RWPE2 (cell line): ENCODE measurements at regions not wholly inside any gene's neighbourhood (a gene's known extent, or its start where the extent isn't known, plus 50 kb on each side); places are given as distances from the start of the nearest gene placed in this dataset.

ENCODE experiments used
- ATAC-seq: fragments of 200-7000 bp; cut with Tn5 transposase; 3 replicates; pipeline ENCODE4 v1.9.1; 2021; ENCODE audit warnings: low read depth
- DNase-seq: peaks from one replicate; pipeline ENCODE4 v3.0.0-alpha.2; 2020; ENCODE audit warnings: low spot score
- H3K27ac ChIP-seq: fragments of 450-650 bp; 2 replicates; pipeline ENCODE4 v1.5.1; 2017; ENCODE audit warnings: mild to moderate bottlenecking; ENCODE audit not compliant: poor library complexity, severe bottlenecking
- H3K27me3 ChIP-seq: fragments of 250-450 bp; sonication (Bioruptor Pico); 2 replicates; pipeline ENCODE4 v1.5.1; 2021; ENCODE audit warnings: mild to moderate bottlenecking, moderate library complexity; ENCODE audit not compliant: insufficient read depth, poor library complexity, severe bottlenecking
- H3K36me3 ChIP-seq: fragments of 250-450 bp; sonication (Bioruptor Pico); 2 replicates; pipeline ENCODE4 v1.5.1; 2020; ENCODE audit warnings: low read depth, mild to moderate bottlenecking, moderate library complexity
- H3K4me1 ChIP-seq: fragments of 250-450 bp; sonication (Bioruptor Pico); 2 replicates; pipeline ENCODE4 v1.5.1; 2021; ENCODE audit warnings: mild to moderate bottlenecking, moderate library complexity; ENCODE audit not compliant: insufficient read depth, poor library complexity, severe bottlenecking
- H3K4me3 ChIP-seq: fragments of 250-450 bp; sonication (Bioruptor Pico); 2 replicates; pipeline ENCODE4 v1.5.1; 2021; ENCODE audit warnings: mild to moderate bottlenecking, moderate library complexity; ENCODE audit not compliant: severe bottlenecking
- H3K9me3 ChIP-seq: fragments of 250-450 bp; sonication (Bioruptor Pico); 2 replicates; pipeline ENCODE4 v1.5.1; 2021; ENCODE audit warnings: mild to moderate bottlenecking, moderate library complexity; ENCODE audit not compliant: severe bottlenecking
- TF ChIP-seq, protein P1 (sequence below): fragments of 450-650 bp; IDR thresholded peaks from one replicate; pipeline ENCODE4 v1.5.1; 2017; ENCODE audit warnings: mild to moderate bottlenecking, moderate library complexity; ENCODE audit not compliant: poor library complexity, severe bottlenecking

DNA sequence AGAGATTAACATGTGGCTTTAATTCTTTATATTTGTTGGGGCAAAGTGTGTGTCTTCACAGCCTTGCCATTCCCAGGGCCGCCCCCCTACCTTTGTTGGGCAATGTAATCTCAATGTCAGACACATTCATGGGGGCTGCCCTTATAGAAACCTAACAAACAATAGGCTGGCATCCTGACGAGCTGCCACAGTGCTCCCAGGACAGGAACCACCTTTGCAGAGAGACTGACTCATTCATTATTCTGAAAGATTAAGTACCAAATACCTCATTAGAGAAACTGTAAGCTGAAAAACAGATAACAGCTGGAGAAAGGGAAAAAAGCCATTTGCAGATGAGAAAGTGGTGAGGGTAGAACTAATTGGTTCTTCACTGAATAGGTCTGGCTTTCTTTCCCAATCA, 1587.5 kb upstream of the PIK3C3 start:
- H3K4me3 ChIP-seq = no peak overlapping the region
- no peak overlapping the region for H3K27ac ChIP-seq
- no peak for DNase-seq
- TF ChIP-seq, protein P1, sequence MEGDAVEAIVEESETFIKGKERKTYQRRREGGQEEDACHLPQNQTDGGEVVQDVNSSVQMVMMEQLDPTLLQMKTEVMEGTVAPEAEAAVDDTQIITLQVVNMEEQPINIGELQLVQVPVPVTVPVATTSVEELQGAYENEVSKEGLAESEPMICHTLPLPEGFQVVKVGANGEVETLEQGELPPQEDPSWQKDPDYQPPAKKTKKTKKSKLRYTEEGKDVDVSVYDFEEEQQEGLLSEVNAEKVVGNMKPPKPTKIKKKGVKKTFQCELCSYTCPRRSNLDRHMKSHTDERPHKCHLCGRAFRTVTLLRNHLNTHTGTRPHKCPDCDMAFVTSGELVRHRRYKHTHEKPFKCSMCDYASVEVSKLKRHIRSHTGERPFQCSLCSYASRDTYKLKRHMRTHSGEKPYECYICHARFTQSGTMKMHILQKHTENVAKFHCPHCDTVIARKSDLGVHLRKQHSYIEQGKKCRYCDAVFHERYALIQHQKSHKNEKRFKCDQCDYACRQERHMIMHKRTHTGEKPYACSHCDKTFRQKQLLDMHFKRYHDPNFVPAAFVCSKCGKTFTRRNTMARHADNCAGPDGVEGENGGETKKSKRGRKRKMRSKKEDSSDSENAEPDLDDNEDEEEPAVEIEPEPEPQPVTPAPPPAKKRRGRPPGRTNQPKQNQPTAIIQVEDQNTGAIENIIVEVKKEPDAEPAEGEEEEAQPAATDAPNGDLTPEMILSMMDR = no peak
- H3K9me3 ChIP-seq = no peaks in the 10 kb centered on the region
- no peak for ATAC-seq
- H3K36me3 ChIP-seq = no peaks in the 10 kb centered on the region
- peaks cover 7% of the 10 kb centered on the region for H3K4me1 ChIP-seq
- H3K27me3 ChIP-seq = no peaks in the 10 kb centered on the region

DNA sequence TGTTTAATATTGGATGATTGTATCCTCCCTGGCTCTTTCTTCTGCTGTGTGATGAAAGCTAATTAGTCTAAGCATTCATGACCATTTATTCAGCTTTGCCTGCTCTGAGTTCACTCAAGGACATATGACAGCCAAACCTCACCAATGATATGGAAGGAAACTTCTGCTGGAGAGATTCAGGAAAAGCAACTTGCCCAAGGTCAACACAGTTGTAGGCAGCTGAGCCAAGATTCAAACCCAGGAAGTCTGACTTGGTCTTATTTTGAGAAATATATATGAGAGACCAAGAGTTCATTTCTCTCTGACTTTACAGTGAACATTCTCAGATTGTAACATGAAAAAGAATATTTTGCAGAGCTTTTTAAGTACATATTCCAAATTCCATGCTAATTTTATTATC, 1588.5 kb upstream of the PIK3C3 start:
- no peaks in the 10 kb centered on the region for H3K36me3 ChIP-seq
- ATAC-seq (no peak), DNase-seq (no peak)
- TF ChIP-seq, protein P1 = no peak
- H3K4me1 ChIP-seq = no peaks in the 10 kb centered on the region
- no peaks in the 10 kb centered on the region for H3K9me3 ChIP-seq
- H3K27me3 ChIP-seq = no peaks in the 10 kb centered on the region
- no peak overlapping the region for H3K4me3 ChIP-seq
- H3K27ac ChIP-seq = no peak overlapping the region

DNA sequence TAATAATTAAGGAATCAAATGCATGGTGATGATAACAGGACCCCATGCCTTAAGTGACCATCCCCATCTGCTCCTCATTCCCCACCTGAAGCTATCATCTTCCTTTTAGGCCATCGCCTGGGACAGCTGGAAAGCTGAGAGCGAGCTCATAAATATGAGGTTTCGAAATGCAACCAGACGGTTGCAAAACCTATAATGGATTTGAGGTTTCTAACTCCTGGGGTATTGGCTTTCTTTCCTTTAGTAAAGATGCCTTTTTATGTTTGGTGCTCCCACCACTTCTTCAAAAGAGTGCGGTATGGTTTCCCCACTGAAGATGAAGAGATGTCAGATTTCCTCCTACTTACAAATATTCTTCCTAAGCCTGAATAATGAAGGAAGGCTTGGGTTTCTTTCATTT, 1589.5 kb upstream of the PIK3C3 start:
- Histone ChIP-seq H3K4me1 (no peaks in the 10 kb centered on the region), H3K36me3 (no peaks in the 10 kb centered on the region), H3K27me3 (no peaks in the 10 kb centered on the region), H3K4me3 (no peak overlapping the region), H3K27ac (no peak overlapping the region), H3K9me3 (no peaks in the 10 kb centered on the region)
- DNase-seq (no peak), ATAC-seq (no peak)
- TF ChIP-seq, protein P1 = no peak

DNA sequence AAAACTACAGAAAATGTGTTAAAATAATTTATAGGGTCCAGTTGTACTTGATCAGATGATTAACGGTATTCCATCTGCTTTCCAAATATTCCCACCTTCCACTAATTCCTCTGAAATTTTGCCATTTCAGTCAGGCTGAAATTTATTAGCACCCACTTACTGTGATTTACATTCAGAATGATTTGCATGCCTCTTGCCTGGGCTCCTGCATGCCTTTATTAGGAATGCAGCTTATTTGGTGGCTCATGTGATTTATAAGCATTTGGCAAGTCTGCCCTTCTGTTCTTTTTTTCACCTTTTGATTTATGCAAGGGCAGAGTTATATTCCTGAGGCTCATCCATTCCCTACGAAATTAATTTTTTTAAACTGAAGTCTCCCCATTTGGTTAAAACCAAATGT, 1594.5 kb upstream of the PIK3C3 start:
- H3K4me3 ChIP-seq = no peak overlapping the region
- no peak overlapping the region for H3K27ac ChIP-seq
- H3K27me3 ChIP-seq = no peaks in the 10 kb centered on the region
- TF ChIP-seq, protein P1 = no peak
- DNase-seq (no peak), ATAC-seq (no peak)
- no peaks in the 10 kb centered on the region for H3K9me3 ChIP-seq
- H3K36me3 ChIP-seq = no peaks in the 10 kb centered on the region
- H3K4me1 ChIP-seq = peaks cover 9% of the 10 kb centered on the region

DNA sequence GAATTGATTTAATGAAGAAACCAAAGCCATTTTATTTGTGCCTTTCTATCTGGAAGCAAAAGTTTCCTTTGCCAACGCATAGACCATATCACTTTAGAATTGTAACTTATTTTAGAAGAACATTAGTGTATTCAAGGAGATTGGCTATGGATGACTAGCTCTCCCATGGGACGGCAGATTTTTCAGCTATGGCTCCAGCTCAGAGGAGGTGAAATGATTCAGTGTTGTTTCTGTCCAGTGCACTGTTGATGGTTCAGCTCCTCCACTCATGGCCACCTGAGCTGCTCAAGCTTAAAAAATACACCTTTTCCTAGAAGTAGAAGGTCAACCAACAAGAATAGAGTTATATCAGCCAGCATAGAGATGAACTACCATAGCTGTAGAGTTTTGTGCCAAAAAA, 1597.5 kb upstream of the PIK3C3 start:
- H3K36me3 ChIP-seq = no peaks in the 10 kb centered on the region
- H3K9me3 ChIP-seq = no peaks in the 10 kb centered on the region
- no peak overlapping the region for H3K27ac ChIP-seq
- no peak for ATAC-seq
- H3K27me3 ChIP-seq = no peaks in the 10 kb centered on the region
- peaks cover 10% of the 10 kb centered on the region for H3K4me1 ChIP-seq
- no peak overlapping the region for H3K4me3 ChIP-seq
- TF ChIP-seq, protein P1 = no peak
- DNase-seq = no peak
